K562 (cell line): ENCODE measurements at regions not wholly inside any gene's neighbourhood (a gene's known extent, or its start where the extent isn't known, plus 50 kb on each side); places are given as distances from the start of the nearest gene placed in this dataset.

Source experiments
- ATAC-seq: fragments of 200-7000 bp; cut with Tn5 transposase; 3 replicates; pipeline ENCODE4 v1.9.1; 2020; ENCODE audit warnings: moderate library complexity
- BruUV-seq: library from RNA; stranded (reverse); fragments of 400-500 nt; replicated peaks from 2 replicates; lab custom pipeline; 2021; lab: Mats Ljungman, UMichigan
- CTCF ChIA-PET: fragments of 300-600 bp; formaldehyde crosslinking; extraction: SDS; loops from one replicate; lab custom pipeline; 2021; ENCODE audit warnings: low intra/inter-chr PET ratio; lab: Yijun Ruan, JAX
- POLR2A ChIA-PET: fragments of 300-600, 350-650 bp; sonication (Branson Sonifier 250); formaldehyde crosslinking; extraction: SDS; loops from one replicate; lab custom pipeline; 2021; ENCODE audit warnings: antibody characterized with exemption, inconsistent platforms; lab: Yijun Ruan, JAX
- DNase-seq, 4 experiments: peaks; one replicate each; pipeline versions ENCODE4 v3.0.0 to v3.0.0-alpha.2; 2011 to 2018; ENCODE audit warnings: low spot score in 3 of 4, mixed read lengths in 3 of 4; ENCODE audit errors: extremely low read depth in 1 of 4
- FAIRE-seq: peaks from 2 replicates; lab custom pipeline; 2011; peaks lifted over from hg19 to GRCh38; lab: Jason Lieb, UNC
- H2AFZ ChIP-seq: 2 replicates; pipeline ENCODE4 v1.6.0; 2011; ENCODE audit warnings: low read depth, low read length, control low read depth, inconsistent platforms
- H3K27ac ChIP-seq: fragments of 200-600 bp; 3 replicates; pipeline ENCODE4 v1.8.0; 2011; ENCODE audit warnings: low read depth, mild to moderate bottlenecking, control low read depth, inconsistent platforms, low read length, moderate library complexity, mixed read lengths; ENCODE audit errors: extremely low read depth
- H3K27me3 ChIP-seq, 2 experiments: fragments of 300-600 bp in 1 of 2; 2 replicates in 1 of 2; 3 replicates in 1 of 2; pipeline versions ENCODE4 v1.6.0 to v1.8.0; 2011; ENCODE audit warnings: inconsistent platforms in 2 of 2, low read length in 2 of 2, mild to moderate bottlenecking in 1 of 2, mixed read lengths in 1 of 2, moderate library complexity in 1 of 2; ENCODE audit not compliant: control insufficient read depth in 2 of 2, insufficient read depth in 2 of 2
- H3K36me3 ChIP-seq: fragments of 300-600 bp; 3 replicates; pipeline ENCODE4 v1.8.0; 2011; ENCODE audit warnings: mild to moderate bottlenecking, low read length, inconsistent platforms; ENCODE audit not compliant: control insufficient read depth, insufficient read depth
- H3K4me1 ChIP-seq, 2 experiments: fragments of 200-600 bp in 1 of 2; replicated peaks in 1 of 2; 2 replicates in 1 of 2; 3 replicates in 1 of 2; pipeline versions ENCODE4 v1.5.1 to v1.8.0; 2011; ENCODE audit warnings: inconsistent platforms in 2 of 2, low read length in 2 of 2, mild to moderate bottlenecking in 1 of 2, mixed read lengths in 1 of 2, moderate library complexity in 1 of 2; ENCODE audit not compliant: control insufficient read depth in 2 of 2, insufficient read depth in 2 of 2
- H3K4me2 ChIP-seq: 2 replicates; pipeline ENCODE4 v1.6.1; 2011; ENCODE audit warnings: low read length, control low read depth, inconsistent platforms, mixed read lengths; ENCODE audit not compliant: insufficient read depth
- H3K4me3 ChIP-seq: fragments of 200-600 bp; sonication (generic), shearing (Covaris generic); 2 replicates; pipeline ENCODE4 v1.5.1; 2016; ENCODE audit warnings: control low read depth, inconsistent platforms
- H3K79me2 ChIP-seq: fragments of 200-600 bp; 3 replicates; pipeline ENCODE4 v1.8.0; 2011; ENCODE audit warnings: low read length, inconsistent platforms; ENCODE audit not compliant: control insufficient read depth, insufficient read depth
- H3K9ac ChIP-seq, 2 experiments: 2 replicates each; pipeline versions ENCODE4 v1.6.0 to v1.6.1; 2011; ENCODE audit warnings: low read depth in 2 of 2, low read length in 2 of 2, control low read depth in 1 of 2, inconsistent platforms in 1 of 2, mild to moderate bottlenecking in 1 of 2, mixed read lengths in 1 of 2; ENCODE audit not compliant: insufficient read depth in 1 of 2
- H3K9me1 ChIP-seq: one replicate; pipeline ENCODE4 v1.6.0; 2011; ENCODE audit warnings: inconsistent platforms, mild to moderate bottlenecking, low read length, moderate library complexity; ENCODE audit not compliant: control insufficient read depth, insufficient read depth
- H3K9me3 ChIP-seq: replicated peaks from 2 replicates; pipeline ENCODE4 v1.5.1; 2011; ENCODE audit warnings: low read depth, low read length, inconsistent platforms; ENCODE audit not compliant: control insufficient read depth, insufficient read depth
- H4K20me1 ChIP-seq: replicated peaks from 2 replicates; pipeline ENCODE4 v1.6.1; 2011; ENCODE audit warnings: low read length, inconsistent platforms, mixed read lengths; ENCODE audit not compliant: control insufficient read depth, insufficient read depth
- CHD4 ChIP-seq: fragments of 200-600 bp; sonication (generic); IDR thresholded peaks from 3 replicates; pipeline ENCODE4 v1.6.1; 2012; ENCODE audit warnings: low read depth, mild to moderate bottlenecking, mixed read lengths, low read length, inconsistent platforms; ENCODE audit not compliant: insufficient read depth, insufficient replicate concordance, poor library complexity, severe bottlenecking
- DIDO1 ChIP-seq: fragments of 450-650 bp; IDR thresholded peaks from 2 replicates; pipeline ENCODE4 v1.6.1; 2016; ENCODE audit warnings: low read depth, missing biosample characterization, missing genetic modification characterization
- MXI1 ChIP-seq: IDR thresholded peaks from 2 replicates; pipeline ENCODE4 v1.6.1; 2011; ENCODE audit warnings: low read depth, mild to moderate bottlenecking, improper control_type of control experiment, low read length
- PHF21A ChIP-seq: fragments of 450-650 bp; IDR thresholded peaks from 2 replicates; pipeline ENCODE4 v1.6.1; 2017; ENCODE audit warnings: low read depth, borderline replicate concordance
- PRPF4 ChIP-seq: fragments of 200-400 bp; formaldehyde crosslinking; IDR thresholded peaks from one replicate; pipeline ENCODE4 v1.6.1; 2017; ENCODE audit warnings: low read length, low read depth, mild to moderate bottlenecking; ENCODE audit not compliant: insufficient read depth, poor library complexity, severe bottlenecking
- SIX5 ChIP-seq, 2 experiments: IDR thresholded peaks; 2 replicates each; pipeline ENCODE4 v1.6.1; 2011; ENCODE audit warnings: low read length in 2 of 2, borderline replicate concordance in 1 of 2, low read depth in 1 of 2, mild to moderate bottlenecking in 1 of 2, moderate library complexity in 1 of 2; ENCODE audit not compliant: insufficient read depth in 1 of 2
- SNIP1 ChIP-seq: fragments of 450-650 bp; IDR thresholded peaks from 2 replicates; pipeline ENCODE4 v1.7.1; 2017; ENCODE audit warnings: low read depth, mild to moderate bottlenecking
- STAT5A ChIP-seq: IDR thresholded peaks from 2 replicates; pipeline ENCODE4 v1.6.1; 2012; ENCODE audit warnings: low read length, inconsistent platforms, borderline replicate concordance
- TFE3 ChIP-seq: fragments of 450-650 bp; formaldehyde crosslinking; IDR thresholded peaks from 2 replicates; pipeline ENCODE4 v1.4.0; 2020; ENCODE audit warnings: mild to moderate bottlenecking, mixed read lengths
- ZNF133 ChIP-seq: fragments of 250-450 bp; sonication (Bioruptor Pico); IDR thresholded peaks from 2 replicates; pipeline ENCODE4 v1.4.0; 2020; ENCODE audit warnings: mild to moderate bottlenecking
- ZSCAN29 ChIP-seq: fragments of 450-650 bp; IDR thresholded peaks from 2 replicates; pipeline ENCODE4 v1.6.1; 2017
- WGBS: fragments of 100-300 bp; shearing (Covaris generic); methylation state at CpG from one replicate; pipeline ENCODE4 v1.1.6; 2016; ENCODE audit warnings: low coverage, mixed read lengths; ENCODE audit not compliant: insufficient coverage; ENCODE audit errors: missing lambda C conversion rate; 5-methylcytosine and 5-hydroxymethylcytosine counted together
- in situ Hi-C: fragments of 300-500 bp; cut with MboI; formaldehyde crosslinking; loops from 4 replicates; pipeline ENCODE4 v1.15.0; 2018; ENCODE audit warnings: inconsistent platforms, mixed read lengths
- intact Hi-C: fragments of 100-400 bp; cut with micrococcal nuclease; formaldehyde crosslinking; loops from 2 replicates; pipeline ENCODE4 v1.14.2; 2022
- TF ChIP-seq, protein P1 (sequence below), 2 experiments: IDR thresholded peaks in 1 of 2; conservative IDR thresholded peaks in 1 of 2; 2 replicates each; pipeline ENCODE4 v1.6.1; 2016; ENCODE audit warnings: low read depth in 2 of 2, mild to moderate bottlenecking in 1 of 2, missing compliant biosample characterization in 1 of 2, missing genetic modification characterization in 1 of 2, moderate library complexity in 1 of 2

DNA sequence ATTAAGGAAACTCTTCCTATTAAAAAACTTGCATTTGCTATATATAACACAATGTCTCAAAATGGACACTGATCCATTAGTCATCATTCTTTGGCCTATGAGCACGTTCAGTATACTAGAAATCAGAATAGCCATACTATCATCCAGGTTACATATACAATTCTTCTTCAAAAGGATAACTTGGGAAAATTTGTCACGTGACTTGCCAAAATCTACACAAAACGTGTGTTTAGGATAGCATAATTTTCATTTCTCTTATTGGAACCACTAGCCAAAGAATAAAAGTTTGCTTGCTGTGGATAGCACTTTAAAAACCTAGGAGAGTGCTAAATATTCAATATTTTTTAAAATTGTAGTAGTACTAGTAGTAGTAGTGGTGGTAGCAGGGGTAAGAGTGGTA is 714.3 kb upstream of the FOXG1 start:
- Histone ChIP-seq H3K4me1 (no peaks in the 10 kb centered on the region), H3K9ac (no peak overlapping the region), H3K9me3 (no peaks in the 10 kb centered on the region), H3K4me2 (no peak overlapping the region), H4K20me1 (no peaks in the 10 kb centered on the region), H3K27ac (no peak overlapping the region), H2AFZ (no peak overlapping the region), H3K27me3 (no peaks in the 10 kb centered on the region), H3K79me2 (no peaks in the 10 kb centered on the region), H3K4me3 (no peak overlapping the region), H3K9me1 (no peaks in the 10 kb centered on the region), H3K36me3 (no peaks in the 10 kb centered on the region)
- ChIA-PET POLR2A (no interaction called here), CTCF (no interaction called here)
- no peak for ATAC-seq
- in situ Hi-C loops = no loop called here
- no TSS peak for BruUV-seq
- TF ChIP-seq PHF21A (no peak), TFE3 (peak; percentile 62)
- DNase-seq = no peak
- intact Hi-C loops = no loop called here
- WGBS = 0% methylated on average over 3 of the region's 3 CpGs
- no peak for FAIRE-seq

DNA sequence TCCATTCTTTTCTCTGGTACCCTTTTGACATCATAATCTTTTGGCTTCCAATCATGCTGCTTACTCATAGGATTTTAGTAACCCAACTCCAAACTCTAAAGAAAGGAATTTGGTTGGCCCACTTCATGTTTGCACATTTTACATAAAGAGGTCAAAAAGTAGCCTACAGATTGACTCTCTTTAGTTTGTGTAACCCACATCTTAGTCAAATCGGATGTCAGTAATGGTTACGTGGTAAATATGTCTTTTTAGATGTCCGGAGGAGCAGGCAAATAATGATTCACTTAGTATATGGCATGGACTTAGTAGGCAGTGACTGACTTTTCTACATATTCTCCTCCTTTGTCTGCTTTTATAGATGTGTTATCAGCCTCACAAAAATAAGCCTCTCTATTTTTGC is 711.6 kb upstream of the FOXG1 start:
- ChIA-PET CTCF (no interaction called here), POLR2A (no interaction called here)
- ATAC-seq = no peak
- no peak overlapping the region for H2AFZ ChIP-seq
- H3K9me1 ChIP-seq = no peaks in the 10 kb centered on the region
- 0% methylated on average over 3 of the region's 3 CpGs for WGBS
- no peaks in the 10 kb centered on the region for H3K4me1 ChIP-seq
- H3K9ac ChIP-seq = no peak overlapping the region
- H3K36me3 ChIP-seq = no peaks in the 10 kb centered on the region
- H3K4me3 ChIP-seq = no peak overlapping the region
- intact Hi-C loops = no loop called here
- H3K27me3 ChIP-seq = no peaks in the 10 kb centered on the region
- no peaks in the 10 kb centered on the region for H4K20me1 ChIP-seq
- no peak overlapping the region for H3K4me2 ChIP-seq
- H3K79me2 ChIP-seq = no peaks in the 10 kb centered on the region
- H3K9me3 ChIP-seq = no peaks in the 10 kb centered on the region
- no TSS peak for BruUV-seq
- no peak overlapping the region for H3K27ac ChIP-seq
- FAIRE-seq = no peak
- no peak for DNase-seq
- in situ Hi-C loops = no loop called here
- no peak for TF ChIP-seq ZNF133 (CRISPR knock-in tag)
- TF ChIP-seq MXI1 = no peak
- no peak for TF ChIP-seq STAT5A
- TF ChIP-seq DIDO1 (tag) = no peak
- no peak for TF ChIP-seq ZSCAN29
- TF ChIP-seq, protein P1, sequence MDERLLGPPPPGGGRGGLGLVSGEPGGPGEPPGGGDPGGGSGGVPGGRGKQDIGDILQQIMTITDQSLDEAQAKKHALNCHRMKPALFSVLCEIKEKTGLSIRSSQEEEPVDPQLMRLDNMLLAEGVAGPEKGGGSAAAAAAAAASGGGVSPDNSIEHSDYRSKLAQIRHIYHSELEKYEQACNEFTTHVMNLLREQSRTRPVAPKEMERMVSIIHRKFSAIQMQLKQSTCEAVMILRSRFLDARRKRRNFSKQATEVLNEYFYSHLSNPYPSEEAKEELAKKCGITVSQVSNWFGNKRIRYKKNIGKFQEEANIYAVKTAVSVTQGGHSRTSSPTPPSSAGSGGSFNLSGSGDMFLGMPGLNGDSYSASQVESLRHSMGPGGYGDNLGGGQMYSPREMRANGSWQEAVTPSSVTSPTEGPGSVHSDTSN (CRISPR knock-in tag; IDR thresholded peaks at IDR 0.05; ENCODE audit: low read depth) = no peak
- TF ChIP-seq, protein P1 (tag; conservative IDR thresholded peaks at IDR 0.05; ENCODE audit: low read depth) = no peak
- TF ChIP-seq PRPF4 = no peak
- TF ChIP-seq SNIP1 = no peak
- no peak for TF ChIP-seq CHD4
- no peak for TF ChIP-seq SIX5 (IDR thresholded peaks at IDR 0.05; ENCODE audit: borderline replicate concordance in 1 of 2, insufficient read depth in 1 of 2, low read depth in 1 of 2, low read length in 2 of 2)
